MM.1S (cell line): ENCODE measurements at regions not wholly inside any gene's neighbourhood (a gene's known extent, or its start where the extent isn't known, plus 50 kb on each side); places are given as distances from the start of the nearest gene placed in this dataset.

Source experiments
- CTCF ChIP-seq: fragments of 300-600 bp; sonication (generic); IDR thresholded peaks from 2 replicates; pipeline ENCODE4 v1.5.1; 2016; ENCODE audit warnings: antibody characterized with exemption, low read length, mixed read lengths
- EZH2 ChIP-seq: fragments of 300-600 bp; sonication (generic); optimal IDR thresholded peaks from 2 replicates; pipeline ENCODE3; 2017; ENCODE audit warnings: low read depth, mild to moderate bottlenecking, antibody characterized with exemption, low read length, mixed read lengths

- TF ChIP-seq CTCF: no peak
- TF ChIP-seq EZH2: no peak
Observed at GRCh38 chr21:15128267-15128666, 63.5 kb upstream of the NRIP1 start.
